AG08396 (cell line): ENCODE measurements at regions not wholly inside any gene's neighbourhood (a gene's known extent, or its start where the extent isn't known, plus 50 kb on each side); places are given as distances from the start of the nearest gene placed in this dataset.

ENCODE experiments used
- DNase-seq: peaks from one replicate; pipeline ENCODE4 v3.0.0; 2012; ENCODE audit warnings: low spot score, mixed read lengths

- no peak for DNase-seq
Observed at GRCh38 chr1:115233598-115233997, 104.5 kb downstream of the NGF start.

- no peak for DNase-seq
Observed at GRCh38 chr1:115230281-115230680, 107.8 kb downstream of the NGF start.

- no peak for DNase-seq
Observed at GRCh38 chr1:115229016-115229415, 109.0 kb downstream of the NGF start.

- DNase-seq = no peak
Observed at GRCh38 chr1:115228191-115228590, 109.9 kb downstream of the NGF start.

GRCh38 chr1:115227346-115228082 is 110.5 kb downstream of the NGF start:
- DNase-seq = no peak

GRCh38 chr1:115225993-115226685 is 111.9 kb downstream of the NGF start:
- no peak for DNase-seq

GRCh38 chr1:115224636-115225035 is 113.4 kb downstream of the NGF start:
- DNase-seq = no peak

GRCh38 chr1:115222616-115223402 is 115.2 kb downstream of the NGF start:
- DNase-seq = no peak

- no peak for DNase-seq
Observed at GRCh38 chr1:115220340-115221270, 117.4 kb downstream of the NGF start.

- DNase-seq = no peak
Observed at GRCh38 chr1:115219927-115220326, 118.1 kb downstream of the NGF start.

- no peak for DNase-seq
Observed at GRCh38 chr1:115218699-115219098, 119.3 kb downstream of the NGF start.

GRCh38 chr1:115218034-115218405 is 120.0 kb downstream of the NGF start:
- DNase-seq = no peak

GRCh38 chr1:115217150-115218033 is 120.7 kb downstream of the NGF start:
- DNase-seq = no peak

GRCh38 chr1:115215703-115216521 is 122.1 kb downstream of the NGF start:
- no peak for DNase-seq

GRCh38 chr1:115215110-115215509 is 122.9 kb downstream of the NGF start:
- no peak for DNase-seq

- DNase-seq = no peak
Observed at GRCh38 chr1:115214098-115214497, 124.0 kb downstream of the NGF start.

GRCh38 chr1:115213130-115213529 is 123.8 kb upstream of the TSPAN2 start:
- DNase-seq = no peak

GRCh38 chr1:115211071-115211745 is 121.9 kb upstream of the TSPAN2 start:
- DNase-seq = no peak

GRCh38 chr1:115210302-115210711 is 121.0 kb upstream of the TSPAN2 start:
- no peak for DNase-seq
